HS-27A (cell line): ENCODE measurements at regions not wholly inside any gene's neighbourhood (a gene's known extent, or its start where the extent isn't known, plus 50 kb on each side); places are given as distances from the start of the nearest gene placed in this dataset.
A peak's percentile ranks its signal among the peaks of the same experiment; 100 is the strongest.
"Not testable (repeated sequence)": the region's sequence is repeated elsewhere in the genome, so short reads cannot be mapped to it uniquely, and the experiment has no call there.

Experiments
- DNase-seq: peaks from one replicate; pipeline ENCODE4 v3.0.0-alpha.2; 2012; ENCODE audit warnings: low read depth, missing footprints

DNA sequence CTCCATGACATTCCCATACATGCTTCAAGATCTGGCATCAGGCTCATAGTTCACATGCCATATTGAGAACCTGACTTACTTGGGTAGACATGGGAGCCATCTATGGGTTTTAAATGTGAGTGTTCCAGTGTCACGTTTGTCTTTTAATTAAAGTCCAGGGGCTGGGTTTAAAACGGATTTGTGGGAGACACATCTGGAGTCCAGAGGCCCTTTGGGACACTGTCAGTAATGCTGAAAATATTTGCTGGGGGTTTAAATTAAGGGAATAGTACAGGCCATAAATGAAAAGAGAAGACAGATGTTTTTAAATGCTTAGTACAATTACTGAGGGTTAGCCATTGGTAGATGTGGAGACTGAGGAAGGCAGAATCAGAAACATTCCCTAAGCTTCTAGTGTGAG, 478.0 kb downstream of the PID1 start:
- DNase-seq: no peak

DNA sequence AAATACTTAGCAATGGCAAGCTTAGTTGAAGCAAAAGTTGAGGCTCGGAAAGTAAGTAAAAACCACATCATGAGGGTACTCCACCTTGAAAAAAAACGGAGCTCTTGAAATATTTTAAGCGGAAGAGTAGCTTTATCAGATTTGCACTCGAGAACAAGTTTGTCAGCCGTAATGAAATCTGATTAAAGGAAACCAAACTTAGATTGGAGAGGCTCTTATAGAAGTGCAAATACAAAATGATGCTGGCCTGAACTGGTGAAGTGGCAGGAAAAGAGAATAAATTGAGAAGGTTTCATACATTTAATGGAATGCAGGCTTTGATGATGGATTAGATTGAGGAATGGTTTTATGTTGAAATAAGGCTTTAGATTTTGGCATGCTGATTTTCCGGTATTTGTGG, 484.2 kb downstream of the PID1 start:
- no peak for DNase-seq

DNA sequence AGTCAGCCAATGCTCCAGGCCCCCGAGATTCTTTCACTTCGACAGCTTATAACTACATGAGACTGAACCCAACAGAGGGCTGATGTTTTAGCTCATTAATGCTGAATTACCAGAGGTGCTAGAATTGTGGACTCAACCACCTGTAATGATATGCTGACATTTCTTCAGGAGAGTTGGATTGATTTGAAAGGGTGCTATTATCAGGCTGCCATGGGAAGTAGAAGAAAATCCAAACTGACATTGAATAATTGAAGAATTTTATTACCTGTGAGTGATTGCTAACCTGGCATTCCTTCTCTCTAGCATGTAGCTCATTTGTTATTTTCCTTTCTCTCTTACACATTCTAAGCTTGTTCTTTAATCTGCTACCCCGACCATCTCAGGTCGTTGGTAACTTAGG, 488.8 kb downstream of the PID1 start:
- no peak for DNase-seq

- no peak for DNase-seq
Observed at GRCh38 chr2:228777855-228778355, 493.2 kb downstream of the PID1 start.

DNA sequence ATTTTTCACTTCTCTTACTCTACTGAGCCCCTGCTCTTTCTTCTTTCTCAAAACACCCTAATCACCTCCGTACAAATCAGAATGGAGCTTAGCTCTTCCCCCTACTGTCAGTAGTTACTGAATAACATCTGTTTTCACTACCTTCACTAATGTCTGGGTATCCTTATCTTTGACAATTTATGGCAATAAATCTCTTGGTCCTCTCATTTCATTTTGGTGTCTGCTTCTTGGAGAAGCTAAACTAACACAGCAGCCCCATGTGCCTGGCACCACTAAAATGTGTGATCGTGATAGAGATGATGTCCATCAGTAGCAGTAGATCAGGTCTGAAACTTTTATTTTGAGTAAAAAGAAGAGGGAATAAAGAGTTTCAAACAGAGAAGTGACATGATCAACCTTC, 496.5 kb downstream of the PID1 start:
- no peak for DNase-seq

GRCh38 chr2:228771774-228772173, 499.3 kb downstream of the PID1 start:
- DNase-seq: no peak

DNA sequence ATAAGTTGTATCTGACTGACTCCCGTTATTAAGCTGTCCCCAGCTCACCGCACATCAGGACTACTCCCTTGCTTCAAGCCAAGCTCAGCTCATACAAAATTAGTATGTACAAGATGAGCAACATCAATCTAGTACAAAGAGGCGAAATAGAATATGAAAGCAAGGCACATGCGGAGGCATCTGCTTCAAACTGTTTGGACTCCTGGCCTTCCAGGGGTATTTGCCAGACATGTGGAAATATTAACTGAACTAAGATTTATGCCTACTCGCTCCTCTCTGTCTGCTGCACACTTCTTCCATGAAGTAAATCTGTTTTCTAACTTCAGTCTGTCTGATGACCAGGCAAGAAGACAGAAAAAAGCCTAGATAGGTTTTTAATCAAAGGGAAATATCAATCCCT, 499.8 kb downstream of the PID1 start:
- no peak for DNase-seq

- DNase-seq: peak; percentile 31
Observed at GRCh38 chr2:228768818-228769217, 502.3 kb downstream of the PID1 start.

DNA sequence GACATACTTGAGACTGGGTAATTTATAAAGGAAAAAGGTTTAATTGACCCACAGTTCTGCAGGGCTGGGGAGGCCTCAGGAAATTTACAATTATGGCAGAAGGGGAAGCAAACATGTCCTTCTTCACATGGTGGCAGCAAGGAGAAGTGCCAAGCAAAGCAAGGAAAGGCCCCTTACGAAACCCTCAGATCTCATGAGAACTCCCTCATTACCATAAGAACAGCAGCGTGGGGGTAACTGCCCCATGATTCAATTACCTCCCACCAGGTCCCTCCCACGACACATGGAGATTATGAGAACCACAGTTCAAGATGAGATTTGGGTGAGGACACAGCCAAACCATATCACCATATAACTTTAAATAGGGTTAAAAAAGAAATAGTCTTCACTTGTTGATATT, 502.9 kb downstream of the PID1 start:
- DNase-seq: not testable (repeated sequence)

- DNase-seq: no peak
Observed at GRCh38 chr2:228767196-228767595, 503.9 kb downstream of the PID1 start.

GRCh38 chr2:228763379-228763981, 507.6 kb downstream of the PID1 start:
- DNase-seq: no peak

DNA sequence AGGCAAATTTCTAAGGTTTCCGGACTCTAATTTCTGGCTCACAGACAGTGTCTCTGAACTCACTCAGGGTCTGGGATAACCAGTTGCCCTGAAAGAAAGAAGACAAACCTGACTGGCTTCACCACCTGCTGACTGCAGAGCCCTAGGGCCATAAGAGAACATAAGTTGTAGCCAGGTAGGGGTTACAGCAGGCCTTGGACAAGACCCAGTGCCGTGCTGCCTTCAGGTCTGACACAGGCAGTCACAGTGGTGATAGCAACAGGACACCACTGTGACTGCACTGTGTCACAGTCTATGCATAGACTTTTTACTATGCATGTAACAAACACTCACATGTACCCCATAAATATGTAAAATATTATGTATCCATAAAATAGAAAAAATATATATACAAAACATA, 508.5 kb downstream of the PID1 start:
- DNase-seq: no peak

- not testable (repeated sequence) for DNase-seq
Observed at GRCh38 chr2:228755661-228756060, 515.4 kb downstream of the PID1 start.

DNA sequence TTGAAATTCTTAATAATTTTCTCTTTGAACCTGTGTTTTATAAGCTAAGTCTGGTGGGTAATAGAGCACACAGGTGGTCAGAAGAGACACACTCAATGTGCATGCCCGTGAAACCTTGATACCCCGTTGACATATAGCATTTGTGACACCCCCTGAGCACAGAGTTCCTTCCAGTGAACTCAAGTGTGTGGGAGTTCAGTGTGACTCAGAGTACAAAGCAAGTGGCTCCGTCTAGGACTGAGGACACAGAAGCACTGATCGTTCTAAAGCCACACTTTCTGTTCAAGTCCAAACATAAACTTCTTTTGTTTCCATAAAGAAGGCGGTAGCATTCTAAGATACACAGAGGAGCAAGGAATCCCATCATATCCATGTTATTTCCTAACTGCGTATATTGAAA, 523.6 kb downstream of the PID1 start:
- no peak for DNase-seq

DNA sequence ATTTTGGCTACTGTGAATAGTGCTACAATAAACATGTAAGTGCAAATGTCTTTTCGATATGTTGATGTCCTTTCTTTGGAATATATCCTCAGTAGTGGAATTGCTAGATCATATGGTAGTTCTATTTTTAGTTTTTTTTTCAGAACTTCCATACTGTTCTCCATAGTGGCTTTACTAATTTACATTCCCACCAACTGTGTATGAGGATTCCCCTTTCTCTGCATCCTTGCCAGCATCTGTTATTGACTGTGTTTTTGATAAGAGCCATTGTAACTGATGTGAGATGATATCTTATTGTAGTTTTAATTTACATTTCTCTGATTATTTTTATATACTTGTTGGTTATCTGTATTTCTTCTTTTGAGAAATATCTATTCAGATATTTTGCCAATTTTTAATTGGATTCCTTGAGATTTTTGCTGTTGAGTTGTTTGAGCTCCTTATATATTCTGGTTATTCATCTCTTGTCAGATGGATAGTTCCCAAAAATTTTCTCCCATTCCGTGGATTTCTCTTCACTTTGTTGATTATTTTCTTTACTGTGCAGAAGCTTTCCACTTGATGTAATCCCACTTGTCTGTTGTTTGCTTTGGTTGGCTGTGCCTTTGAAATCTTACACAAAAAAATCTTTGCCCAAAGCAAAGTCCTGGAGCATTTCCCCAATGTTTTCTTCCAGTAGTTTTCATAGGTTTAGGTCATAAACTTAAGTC, 532.3 kb downstream of the PID1 start:
- DNase-seq: no peak

DNA sequence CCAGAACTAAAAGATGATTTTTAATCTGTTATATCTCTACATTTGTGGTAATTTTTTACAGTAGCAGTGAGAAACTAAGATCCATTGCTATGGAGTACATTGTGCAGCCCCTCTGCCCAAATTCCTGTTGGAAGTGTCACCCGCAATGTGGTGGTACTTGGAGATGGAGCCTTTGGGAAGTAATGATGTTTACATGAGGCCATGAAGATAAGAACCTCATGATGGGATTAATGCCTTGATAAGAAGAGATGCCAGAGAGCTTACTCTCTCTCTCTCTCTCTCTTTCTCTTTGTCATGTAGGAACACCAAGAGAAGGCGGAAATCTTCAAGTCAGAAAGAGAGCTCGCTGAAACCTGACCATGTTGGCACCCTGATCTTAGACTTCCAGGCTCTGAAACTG, 535.4 kb downstream of the PID1 start:
- DNase-seq: no peak

GRCh38 chr2:228731517-228731916, 539.6 kb downstream of the PID1 start:
- DNase-seq: peak; percentile 30

DNA sequence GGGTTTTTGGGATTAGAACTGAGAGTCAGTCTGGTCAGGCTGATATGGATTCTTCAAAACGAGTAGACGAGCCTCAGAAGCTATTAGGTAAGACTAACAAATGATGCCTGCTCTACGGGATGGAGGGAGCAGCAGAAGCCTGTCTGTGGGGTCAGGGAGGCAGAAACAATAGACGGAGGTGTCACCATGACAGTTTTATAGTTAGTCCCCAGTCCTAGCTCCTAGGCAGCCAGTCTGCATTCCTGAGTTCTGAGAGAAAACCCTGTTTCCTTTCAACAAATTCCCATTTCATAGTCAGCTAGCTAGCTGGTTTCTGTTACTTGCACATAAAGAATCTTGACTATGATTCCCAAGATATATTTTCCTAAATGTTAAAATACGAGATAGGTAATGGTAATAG, 542.1 kb downstream of the PID1 start:
- no peak for DNase-seq

GRCh38 chr2:228725031-228725430, 543.5 kb upstream of the SPHKAP start:
- no peak for DNase-seq

- DNase-seq: no peak
Observed at GRCh38 chr2:228723599-228723998, 542.1 kb upstream of the SPHKAP start.

GRCh38 chr2:228722311-228722710, 540.8 kb upstream of the SPHKAP start:
- DNase-seq: no peak

DNA sequence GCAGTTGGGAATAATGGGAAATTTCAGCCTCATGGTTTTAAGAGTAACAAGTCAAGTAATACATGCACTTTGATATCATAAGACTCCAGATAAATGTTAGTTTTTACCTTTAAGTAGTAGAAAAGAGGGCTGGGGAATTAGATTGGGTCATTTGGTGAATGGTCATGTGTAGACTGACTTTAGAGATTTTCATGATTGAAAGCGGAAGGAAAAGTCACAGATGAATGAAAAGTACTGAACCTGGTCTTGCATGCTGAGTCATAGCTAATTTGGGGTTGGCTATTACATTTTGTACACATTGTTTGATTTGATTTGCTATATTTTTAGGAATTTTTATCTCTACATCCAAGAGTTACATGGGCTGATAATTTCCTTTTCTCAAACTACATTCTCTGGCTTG, 539.4 kb upstream of the SPHKAP start:
- no peak for DNase-seq

GRCh38 chr2:228709788-228710371, 528.4 kb upstream of the SPHKAP start:
- DNase-seq: no peak

DNA sequence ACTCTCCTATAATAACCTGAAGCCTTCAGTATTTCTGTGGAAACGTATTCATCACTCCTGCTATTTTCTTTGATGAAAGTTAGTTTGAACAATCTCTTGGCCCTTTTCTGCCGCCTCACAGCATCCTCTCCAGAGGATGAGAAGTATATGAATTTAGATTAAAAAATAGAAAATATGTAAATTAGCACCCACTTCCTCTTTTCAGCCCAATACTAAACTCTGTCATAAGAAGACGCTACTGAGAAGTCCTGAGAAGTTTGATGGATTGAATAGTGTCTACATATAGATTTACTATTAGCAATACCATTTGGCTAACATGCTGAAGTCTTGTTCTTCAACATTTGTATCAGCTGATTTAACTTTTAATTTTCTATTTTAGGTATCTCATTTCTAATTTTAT, 526.4 kb upstream of the SPHKAP start:
- no peak for DNase-seq
